ENCODE measurements at regions not wholly inside any gene's neighbourhood (a gene's known extent, or its start where the extent isn't known, plus 50 kb on each side); places are given as distances from the start of the nearest gene placed in this dataset.

DNA sequence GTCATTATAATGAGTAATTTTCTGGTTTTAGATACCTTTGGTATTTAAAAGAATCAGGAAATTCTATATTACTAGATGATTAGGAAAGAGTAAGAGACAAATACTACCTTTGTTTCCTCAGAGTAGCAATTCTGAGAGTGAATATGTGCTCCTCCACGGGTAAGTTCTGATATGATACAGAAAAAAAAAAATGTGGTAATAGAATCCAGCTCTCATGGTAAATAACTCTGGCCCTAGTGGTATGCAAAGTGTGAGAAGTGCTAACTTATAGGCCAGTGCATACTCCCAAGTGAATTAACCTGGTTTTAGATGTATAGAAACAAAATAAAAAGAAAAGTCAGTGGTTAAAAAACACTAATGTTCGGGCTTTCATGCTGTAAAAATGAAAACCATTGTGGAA is 512.6 kb upstream of the SEMA3D start:
- H3K27ac ChIP-seq, result no peak overlapping the region
- TF ChIP-seq, protein P1, sequence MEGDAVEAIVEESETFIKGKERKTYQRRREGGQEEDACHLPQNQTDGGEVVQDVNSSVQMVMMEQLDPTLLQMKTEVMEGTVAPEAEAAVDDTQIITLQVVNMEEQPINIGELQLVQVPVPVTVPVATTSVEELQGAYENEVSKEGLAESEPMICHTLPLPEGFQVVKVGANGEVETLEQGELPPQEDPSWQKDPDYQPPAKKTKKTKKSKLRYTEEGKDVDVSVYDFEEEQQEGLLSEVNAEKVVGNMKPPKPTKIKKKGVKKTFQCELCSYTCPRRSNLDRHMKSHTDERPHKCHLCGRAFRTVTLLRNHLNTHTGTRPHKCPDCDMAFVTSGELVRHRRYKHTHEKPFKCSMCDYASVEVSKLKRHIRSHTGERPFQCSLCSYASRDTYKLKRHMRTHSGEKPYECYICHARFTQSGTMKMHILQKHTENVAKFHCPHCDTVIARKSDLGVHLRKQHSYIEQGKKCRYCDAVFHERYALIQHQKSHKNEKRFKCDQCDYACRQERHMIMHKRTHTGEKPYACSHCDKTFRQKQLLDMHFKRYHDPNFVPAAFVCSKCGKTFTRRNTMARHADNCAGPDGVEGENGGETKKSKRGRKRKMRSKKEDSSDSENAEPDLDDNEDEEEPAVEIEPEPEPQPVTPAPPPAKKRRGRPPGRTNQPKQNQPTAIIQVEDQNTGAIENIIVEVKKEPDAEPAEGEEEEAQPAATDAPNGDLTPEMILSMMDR (conservative IDR thresholded peaks at IDR 0.05), result no peak

- no peak overlapping the region for H3K27ac ChIP-seq
These were observed 508.7 kb upstream of the SEMA3D start for GRCh38 chr7:85695533-85695932.

DNA sequence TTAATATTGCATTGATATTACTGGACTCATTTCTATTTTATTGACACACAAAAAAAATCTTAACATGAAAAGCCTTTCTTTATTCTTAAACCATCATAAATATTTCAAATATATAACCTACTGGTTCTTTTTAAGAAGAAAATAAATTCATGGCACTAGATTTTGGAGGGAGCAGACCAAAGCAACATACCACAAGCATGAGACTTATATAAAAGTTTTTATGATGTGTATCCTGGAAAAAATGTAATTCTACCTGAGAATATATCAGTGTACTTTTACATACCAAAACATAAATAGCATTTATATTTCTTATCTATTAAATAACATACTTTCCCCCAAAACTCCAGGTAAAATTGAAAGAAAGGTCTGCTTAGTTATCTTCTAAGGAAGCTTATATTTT is 508.2 kb upstream of the SEMA3D start:
- TF ChIP-seq, protein P1 (conservative IDR thresholded peaks at IDR 0.05), result no peak
- no peak overlapping the region for H3K27ac ChIP-seq

More at GRCh38 chr7:85695533-85695932, 508.7 kb upstream of the SEMA3D start:
- TF ChIP-seq, protein P1 (conservative IDR thresholded peaks at IDR 0.05), result no peak

DNA sequence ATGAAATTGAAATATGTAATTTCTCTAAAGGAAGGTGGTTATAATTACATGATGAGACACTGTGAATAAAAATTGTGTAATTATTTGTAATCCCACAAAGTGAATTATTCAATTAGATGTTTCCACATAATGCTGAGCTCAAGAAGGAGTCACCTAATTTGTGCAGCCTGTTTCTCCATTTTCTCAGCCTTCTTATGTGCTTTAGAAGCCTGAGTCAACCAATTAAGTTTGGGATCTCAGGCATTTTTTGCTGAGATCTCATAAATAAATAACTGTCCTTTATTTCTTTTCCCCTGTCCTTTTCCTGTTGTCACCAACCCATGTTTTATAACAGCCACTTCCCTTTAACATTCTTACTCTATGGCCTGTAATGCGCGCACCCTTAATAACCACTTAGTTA is 506.5 kb upstream of the SEMA3D start:
- H3K27ac ChIP-seq, result no peak overlapping the region
- TF ChIP-seq, protein P1 (conservative IDR thresholded peaks at IDR 0.05), result no peak

GRCh38 chr7:85688712-85689111 is 501.9 kb upstream of the SEMA3D start:
- TF ChIP-seq, protein P1 (conservative IDR thresholded peaks at IDR 0.05), result no peak
- H3K27ac ChIP-seq, result no peak overlapping the region

- TF ChIP-seq, protein P1 (conservative IDR thresholded peaks at IDR 0.05), result no peak
- no peak overlapping the region for H3K27ac ChIP-seq
These were observed 499.7 kb upstream of the SEMA3D start for GRCh38 chr7:85686401-85687181.

DNA sequence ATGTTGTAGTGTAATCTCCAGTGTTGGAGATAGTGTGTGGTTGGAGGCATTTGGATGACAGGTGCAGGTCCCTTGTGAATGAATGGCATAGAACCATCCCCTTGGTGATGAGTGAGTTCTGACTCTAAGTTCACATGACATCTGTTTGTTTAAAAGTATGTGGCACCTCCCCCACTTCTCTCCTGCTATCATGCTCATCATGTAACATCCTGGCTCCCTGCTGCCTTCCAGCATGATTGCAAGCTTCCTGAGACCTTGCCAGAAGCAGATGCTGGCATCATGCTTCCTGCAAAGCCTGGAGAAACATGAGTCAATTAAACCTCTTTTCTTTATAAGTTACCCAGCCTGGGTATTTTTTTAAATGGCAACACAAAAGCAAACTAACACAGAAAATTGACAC is 499.0 kb upstream of the SEMA3D start:
- H3K27ac ChIP-seq, result no peak overlapping the region
- TF ChIP-seq, protein P1 (conservative IDR thresholded peaks at IDR 0.05), result no peak
